Prostate gland (tissue), 2 donors: ENCODE measurements at regions not wholly inside any gene's neighbourhood (a gene's known extent, or its start where the extent isn't known, plus 50 kb on each side); places are given as distances from the start of the nearest gene placed in this dataset.

Source experiments
- CTCF ChIP-seq, 4 experiments: fragments of 200-600 bp in 2 of 4; fragments of 450-650 bp in 2 of 4; sonication (generic) in 2 of 4; IDR thresholded peaks; 1 replicate in 3 of 4; 2 replicates in 1 of 4; pipeline ENCODE4 v1.5.1; 2016 to 2019; ENCODE audit warnings: antibody characterized with exemption in 4 of 4, mild to moderate bottlenecking in 2 of 4, moderate library complexity in 2 of 4
- POLR2A ChIP-seq: fragments of 450-650 bp; IDR thresholded peaks from one replicate; pipeline ENCODE4 v1.6.1; 2016; ENCODE audit warnings: antibody characterized with exemption, mild to moderate bottlenecking

- TF ChIP-seq CTCF (IDR thresholded peaks at IDR 0.05) (no peak), POLR2A (no peak)
Observed at GRCh38 chr16:17827313-17827712, 356.6 kb upstream of the XYLT1 start.
